HG03521 (cell line): ENCODE measurements at regions not wholly inside any gene's neighbourhood (a gene's known extent, or its start where the extent isn't known, plus 50 kb on each side); places are given as distances from the start of the nearest gene placed in this dataset.

ENCODE experiments used
- ATAC-seq: cut with Tn5 transposase; IDR thresholded peaks from one replicate; pipeline ENCODE4 v1.9.1; 2021; ENCODE audit warnings: mild to moderate bottlenecking, moderate library complexity; ENCODE audit not compliant: unreplicated experiment

DNA sequence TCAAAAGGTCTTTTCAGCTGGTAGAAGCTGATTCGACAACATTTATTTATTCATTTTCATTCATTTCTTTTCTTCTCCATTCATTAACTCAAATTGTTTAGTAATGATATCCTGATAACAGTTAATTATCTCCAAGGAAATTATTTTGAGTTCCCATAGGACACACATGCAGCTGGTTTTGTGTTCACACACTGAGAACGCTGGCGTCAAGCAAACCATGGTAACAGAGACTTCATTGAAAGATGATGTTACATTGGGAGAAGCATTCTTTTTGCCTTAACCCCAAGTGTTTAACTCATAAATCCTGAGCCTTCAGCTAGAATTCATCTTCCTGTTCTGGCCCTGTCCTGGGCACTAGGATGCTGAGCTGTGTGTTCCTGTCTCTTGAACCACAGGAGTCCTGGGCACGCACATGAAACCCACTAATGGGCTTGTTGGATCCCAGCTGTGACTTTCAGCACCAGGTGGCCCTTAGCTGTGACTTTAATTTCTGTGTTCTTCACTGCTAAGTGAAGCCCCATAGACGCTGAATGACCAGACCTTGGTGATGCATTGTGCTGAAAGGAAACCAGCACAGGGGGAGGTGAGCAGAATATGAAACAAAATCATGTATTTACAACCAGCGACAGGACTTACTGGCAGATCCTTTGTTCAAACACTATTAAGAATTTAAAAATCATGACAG is 121.5 kb upstream of the PRSS58 start:
- ATAC-seq: no peak

DNA sequence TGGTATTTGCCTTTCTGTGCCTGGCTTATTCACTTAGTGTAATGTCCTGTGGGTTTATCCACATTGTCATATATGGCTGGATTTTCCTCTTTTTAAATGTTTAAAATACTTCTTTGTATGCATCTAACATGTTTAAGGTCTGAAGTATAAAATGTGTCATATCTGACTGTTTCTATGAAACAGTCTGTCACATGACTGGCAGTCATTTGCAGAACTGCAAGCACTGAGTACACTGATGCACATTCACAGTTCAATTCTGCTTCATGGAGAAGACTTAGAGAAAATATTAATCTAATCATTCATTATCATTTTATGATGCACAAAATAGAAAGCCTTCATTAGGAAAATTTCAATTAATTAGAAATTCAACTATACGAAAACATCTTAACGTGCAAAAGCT is 119.7 kb upstream of the PRSS58 start:
- ATAC-seq: no peak

DNA sequence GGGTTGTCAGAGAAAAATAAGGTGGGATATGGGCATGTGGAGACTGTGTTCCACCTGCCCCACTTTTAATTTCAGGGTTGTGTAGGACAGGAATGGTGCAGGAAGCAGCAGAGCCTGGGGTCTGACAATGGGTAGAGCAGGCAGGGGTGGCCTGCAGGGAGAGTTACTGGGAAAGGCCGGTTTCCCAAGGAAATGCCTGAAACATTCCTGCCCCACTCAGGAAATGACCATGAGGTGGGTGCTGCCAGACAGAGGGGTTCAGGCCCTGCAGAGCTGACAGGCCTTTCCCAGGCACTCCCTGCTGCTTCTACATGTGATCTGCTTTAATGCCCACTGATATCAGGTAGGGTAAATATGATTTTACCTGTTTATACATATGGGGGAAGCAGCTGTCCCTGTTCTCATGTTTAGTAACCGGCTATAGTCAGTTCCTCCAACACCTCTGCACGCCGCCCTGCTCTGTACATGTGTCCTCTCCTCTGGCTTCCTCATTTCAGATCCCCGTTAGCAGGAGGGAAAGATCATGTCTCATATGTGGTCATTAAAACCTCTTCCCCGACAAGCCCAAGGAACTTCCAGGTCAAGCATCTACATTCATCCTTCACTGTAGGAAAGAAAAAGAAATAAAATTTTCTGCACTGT is 118.6 kb upstream of the PRSS58 start:
- ATAC-seq: no peak

DNA sequence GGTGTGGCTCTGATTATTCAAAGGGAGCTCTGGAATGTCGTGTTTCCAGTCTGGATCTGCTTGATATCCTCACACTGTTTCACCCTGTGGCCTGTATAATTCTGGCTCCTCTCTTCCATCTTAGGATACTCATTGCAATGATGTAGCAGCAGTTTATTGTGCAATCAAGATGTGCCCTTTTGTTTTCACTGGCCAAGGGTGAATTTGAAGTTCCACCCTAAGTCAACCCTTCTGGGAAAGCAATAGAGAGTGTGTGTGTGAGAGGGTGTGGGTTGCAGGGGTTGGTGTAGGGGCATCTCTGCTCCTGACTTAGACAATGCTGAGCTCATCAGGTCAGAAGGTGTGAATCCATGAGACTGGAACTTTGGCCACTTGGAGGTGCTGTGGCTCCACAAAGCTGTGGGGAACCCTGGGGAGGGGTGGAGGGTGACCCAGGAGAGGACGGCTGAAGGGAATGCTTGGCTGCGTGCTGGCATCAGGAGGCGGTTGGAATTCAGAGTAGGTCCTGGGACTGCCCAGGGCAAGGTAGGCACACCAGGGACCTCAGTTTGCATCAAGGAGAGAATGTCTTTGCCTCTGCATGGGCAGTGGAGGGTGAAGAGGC is 118.0 kb upstream of the PRSS58 start:
- ATAC-seq: no peak

DNA sequence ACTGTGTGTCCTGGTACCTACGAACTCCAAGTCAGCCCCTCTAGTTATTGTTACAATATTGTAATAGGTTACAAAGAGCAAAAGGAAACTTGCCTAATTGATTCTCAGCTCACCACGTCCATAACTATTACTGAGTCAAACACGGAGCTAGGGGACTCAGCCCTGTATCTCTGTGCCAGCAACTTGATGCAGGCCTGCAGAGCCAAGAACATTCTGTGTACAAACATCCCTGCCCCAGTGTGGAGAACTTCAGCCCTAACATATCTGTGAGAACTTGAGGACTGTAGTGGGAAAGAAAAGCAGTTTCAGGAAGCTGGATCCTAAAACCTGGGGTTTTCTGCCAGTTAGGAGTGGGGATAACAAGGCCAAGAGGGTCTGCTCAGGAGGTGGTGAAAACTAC is 114.9 kb upstream of the PRSS58 start:
- no peak for ATAC-seq

DNA sequence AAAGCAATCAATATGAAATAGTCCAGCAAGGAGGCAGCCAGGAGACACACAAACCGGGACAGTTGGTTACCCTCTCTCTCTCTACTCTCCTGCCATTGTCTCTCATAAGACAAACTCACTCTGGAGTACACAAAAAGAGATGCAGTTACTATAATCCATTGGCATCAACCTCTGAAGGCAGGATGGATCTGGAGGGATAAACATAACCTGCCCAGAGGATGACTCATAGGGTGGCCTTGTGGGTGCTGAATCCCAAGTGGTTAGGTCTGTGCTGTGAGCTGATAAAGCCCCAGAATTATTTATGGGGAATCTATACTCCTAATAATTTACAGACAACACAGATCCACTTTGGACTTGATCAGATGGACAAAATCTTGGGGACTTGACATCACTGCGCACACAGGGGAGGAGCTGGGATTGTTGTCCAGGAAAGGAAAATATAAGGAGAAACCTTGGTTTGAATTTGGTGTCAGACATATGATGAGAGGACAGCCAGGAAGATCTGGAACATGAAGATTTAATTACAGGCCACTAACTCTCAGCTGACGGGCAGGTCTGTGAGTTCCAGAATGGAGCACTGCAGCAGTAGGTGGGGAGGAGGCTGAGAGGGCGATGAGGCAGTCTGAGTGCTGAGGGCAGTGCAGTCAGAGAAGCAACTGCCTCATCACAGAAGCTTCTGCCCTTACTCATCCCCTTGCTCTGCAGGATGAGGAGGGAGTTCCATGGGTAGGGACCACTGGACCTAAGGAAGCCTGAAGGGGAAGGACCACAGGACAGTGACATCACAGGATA is 113.9 kb upstream of the PRSS58 start:
- ATAC-seq: no peak

DNA sequence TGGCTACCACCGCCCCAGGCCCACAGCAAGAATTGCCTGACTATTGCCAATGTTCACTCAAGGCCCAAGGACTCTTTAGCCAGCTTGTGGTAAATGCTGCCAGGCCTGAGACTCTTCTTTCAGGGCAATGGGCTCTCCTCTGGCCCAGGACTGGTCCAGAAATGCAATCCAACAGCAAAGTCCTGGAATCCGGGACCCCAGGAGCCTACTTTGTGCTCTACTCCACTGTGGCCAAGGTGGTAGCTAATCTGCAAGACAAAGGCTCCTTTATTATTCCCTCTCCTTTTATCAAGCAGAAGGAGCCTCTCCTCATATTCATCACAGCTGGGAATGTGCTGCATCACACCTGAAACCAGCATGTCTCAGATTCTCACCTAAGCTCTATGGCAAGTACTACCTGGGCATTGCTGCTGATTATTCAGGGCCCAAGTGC is 107.6 kb upstream of the PRSS58 start:
- no peak for ATAC-seq

DNA sequence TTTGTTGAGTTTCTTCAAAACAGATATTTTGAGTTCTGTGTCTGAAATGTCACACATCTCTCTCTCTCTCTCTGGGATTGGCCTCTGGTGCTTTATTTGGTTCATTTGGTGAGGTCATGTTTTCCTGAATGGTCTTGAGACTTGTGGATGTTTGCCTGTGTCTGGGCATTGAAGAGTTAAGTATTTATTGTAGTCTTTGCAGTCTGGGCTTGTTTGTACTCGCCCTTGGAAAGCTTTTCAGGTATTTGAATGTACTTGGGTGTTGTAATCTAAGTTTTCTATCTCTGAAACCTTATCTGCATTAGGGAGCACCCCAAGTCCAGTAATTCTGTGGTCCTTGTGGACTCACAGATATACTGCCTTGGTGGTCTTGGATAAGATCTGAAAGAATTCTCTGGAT is 106.7 kb upstream of the PRSS58 start:
- ATAC-seq: no peak

DNA sequence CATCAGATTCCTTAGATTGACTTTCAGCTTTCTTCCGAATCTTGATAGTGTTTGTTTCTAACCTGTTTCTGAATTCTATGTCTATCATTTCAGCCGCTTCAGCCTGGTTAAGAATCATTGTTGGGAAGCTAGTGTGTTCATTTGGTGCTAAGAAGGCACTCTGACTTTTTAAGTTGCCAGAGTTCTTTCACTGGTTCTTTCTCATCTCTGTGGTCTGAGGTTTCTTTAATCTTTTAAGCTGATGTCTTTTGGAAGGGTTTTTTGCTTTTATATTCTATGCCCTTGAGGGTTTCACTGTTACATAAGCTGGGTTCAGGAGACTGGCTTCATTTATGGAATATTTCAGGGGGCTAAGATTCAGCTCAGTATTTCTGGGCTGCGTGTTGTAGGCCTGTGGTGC is 104.5 kb upstream of the PRSS58 start:
- no peak for ATAC-seq

DNA sequence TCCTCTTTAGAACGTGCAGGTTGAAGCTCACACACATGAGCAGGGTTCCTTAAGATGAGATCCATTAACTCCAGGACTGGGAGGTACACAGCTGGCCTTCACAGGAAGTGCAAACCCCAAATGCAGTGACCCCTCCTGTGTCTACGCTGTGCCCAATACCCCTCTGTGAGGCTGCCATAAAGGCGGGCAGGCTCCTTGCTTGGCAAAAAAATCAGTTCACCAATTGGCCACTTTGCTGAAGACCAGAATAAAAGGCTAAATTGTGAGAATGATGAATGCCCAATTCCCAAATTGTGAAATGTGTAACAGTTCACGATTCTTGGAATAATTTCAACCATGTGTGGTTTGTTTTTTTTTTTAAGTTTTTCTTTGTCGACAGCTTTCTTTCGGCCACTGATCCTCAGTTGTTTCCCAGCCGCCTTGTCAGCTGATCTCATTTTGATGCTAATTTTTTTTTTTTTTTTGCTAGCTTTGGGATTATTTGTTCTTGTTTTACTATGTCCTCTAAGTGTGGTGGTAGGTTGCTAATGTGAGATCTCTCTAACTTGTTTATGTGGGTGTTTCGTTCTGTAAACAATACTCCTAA is 101.9 kb upstream of the PRSS58 start:
- ATAC-seq: no peak

DNA sequence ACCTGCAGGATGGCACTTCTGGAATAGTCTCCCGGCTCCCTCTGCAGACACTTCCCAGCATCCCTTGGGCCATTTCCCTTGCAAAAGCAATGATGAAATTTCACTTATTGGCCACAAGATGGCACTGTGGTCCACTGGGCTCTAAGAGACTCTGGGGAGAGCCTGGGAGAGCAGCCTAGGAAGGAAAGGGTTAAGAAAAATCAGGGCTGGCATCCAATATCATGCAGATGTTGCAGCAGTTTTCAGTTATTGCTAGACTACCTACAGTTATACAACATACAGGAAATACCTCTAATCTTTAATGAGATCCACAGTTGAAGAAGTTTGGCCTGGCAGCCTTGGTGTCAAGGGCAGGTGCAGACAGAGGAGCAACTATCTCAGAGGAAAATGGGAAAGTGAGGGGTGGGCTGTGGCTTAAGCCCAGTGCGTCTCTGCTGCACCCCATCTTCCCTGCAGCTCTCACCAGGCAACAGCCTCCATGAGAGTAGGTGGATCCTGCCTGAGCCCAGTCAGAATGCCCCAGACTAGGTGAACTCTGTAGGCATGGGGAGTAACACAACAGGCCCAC is 100.2 kb upstream of the PRSS58 start:
- ATAC-seq: peak; percentile 93

DNA sequence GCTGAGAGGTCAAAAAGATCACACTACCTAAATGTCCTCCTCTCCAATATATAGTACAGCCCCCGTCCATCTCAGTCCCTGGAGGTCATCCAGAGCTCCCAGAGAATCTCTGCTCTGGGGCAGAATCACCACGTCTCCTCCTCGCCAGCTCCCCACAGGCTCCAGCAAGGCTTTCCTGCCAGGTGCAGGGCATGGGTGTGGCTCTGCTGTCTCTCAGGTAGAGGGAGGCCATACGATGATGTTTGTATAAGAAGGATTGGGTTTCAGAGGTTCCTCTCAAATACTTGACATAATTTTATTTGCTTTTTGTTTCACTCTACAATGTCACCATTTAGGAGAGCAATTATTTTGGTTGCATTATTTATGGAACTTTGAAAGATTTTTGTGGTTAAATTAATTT is 98.3 kb upstream of the PRSS58 start:
- ATAC-seq: no peak

DNA sequence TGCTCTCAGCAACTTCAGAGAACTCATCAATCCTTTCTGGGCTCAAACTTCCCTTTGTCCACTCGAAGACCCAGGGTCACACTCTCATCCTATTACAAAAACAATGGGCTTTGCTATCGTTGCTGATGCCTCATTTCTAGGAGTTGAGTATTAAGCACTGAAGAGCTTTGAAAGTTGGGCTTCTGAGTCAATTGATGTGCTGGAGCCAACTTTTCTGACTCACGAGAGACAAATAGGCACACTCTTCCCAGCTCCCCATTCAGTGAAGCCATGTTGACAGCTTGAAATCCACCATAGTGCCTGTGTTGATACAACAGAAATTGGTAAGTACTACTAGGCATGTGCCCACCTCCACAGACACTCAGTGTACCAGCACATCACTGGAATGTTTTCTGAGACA is 97.5 kb upstream of the PRSS58 start:
- ATAC-seq: no peak

DNA sequence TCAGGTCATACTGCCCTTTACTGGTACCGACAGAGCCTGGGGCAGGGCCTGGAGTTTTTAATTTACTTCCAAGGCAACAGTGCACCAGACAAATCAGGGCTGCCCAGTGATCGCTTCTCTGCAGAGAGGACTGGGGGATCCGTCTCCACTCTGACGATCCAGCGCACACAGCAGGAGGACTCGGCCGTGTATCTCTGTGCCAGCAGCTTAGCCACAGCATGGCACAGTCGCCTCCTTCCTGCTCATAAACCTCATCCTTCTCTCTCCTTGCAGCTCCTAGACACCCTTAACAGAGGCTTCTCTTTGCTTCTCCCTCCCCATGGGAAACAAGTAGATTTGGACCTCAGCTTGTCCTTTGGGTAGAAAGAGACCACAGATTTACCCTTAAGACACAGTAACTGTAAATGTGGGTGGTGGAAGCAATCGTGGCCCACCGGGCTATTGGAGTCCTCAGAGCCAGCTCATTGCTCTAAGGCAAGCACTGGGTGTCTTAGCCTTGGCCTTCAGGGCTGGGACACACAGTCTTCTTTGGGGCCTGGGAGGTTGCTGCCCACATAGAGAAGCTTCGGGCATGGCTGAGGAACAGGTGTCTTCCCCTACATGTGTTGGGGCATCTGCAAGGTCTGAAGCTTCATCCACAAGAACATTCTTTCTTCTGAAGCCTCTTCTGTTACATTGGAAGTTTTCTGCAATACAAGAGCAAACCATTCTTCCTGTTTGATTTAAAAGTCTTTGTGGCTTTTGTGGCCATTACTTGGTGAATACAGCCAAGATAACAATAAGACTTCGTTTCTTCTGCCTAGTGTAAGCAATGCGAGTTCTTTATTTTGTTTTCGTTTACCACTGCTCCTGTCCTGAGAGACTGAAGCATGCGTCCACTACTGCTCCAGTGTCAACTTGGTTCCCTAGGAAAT is 95.5 kb upstream of the PRSS58 start:
- no peak for ATAC-seq

DNA sequence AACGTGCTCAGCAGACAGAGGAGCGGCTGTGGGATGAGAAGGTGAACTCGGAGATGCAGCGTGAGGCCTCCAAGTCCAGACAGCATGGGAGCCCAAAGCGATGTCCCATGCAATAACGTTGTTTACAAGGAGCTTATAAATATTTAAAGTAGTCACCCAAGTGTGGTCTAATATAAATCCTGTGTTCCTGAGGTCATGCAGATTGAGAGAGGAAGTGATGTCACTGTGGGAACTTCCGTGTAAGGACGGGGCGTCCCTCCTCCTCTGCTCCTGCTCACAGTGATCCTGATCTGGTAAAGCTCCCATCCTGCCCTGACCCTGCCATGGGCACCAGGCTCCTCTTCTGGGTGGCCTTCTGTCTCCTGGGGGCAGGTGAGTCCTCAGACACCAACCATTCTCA is 94.7 kb upstream of the PRSS58 start:
- no peak for ATAC-seq

DNA sequence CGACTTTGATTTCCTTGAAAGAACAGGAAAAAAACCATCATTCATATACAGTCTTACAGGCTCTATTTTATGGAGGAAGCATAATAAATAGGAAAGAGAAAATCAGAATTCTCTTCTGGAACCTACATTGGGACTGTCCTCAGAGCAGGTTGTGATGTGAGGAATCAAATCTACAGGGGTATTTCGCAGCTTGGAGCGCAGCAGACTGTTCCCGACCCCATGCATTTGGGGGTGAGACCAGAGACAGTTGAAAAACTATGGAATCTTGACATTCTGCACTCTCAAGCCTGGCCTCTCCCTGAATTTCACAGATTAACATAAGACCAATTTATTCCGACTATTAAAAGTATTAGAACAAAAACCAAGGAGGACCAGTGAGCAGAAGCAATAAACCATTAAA is 93.3 kb upstream of the PRSS58 start:
- ATAC-seq: no peak

DNA sequence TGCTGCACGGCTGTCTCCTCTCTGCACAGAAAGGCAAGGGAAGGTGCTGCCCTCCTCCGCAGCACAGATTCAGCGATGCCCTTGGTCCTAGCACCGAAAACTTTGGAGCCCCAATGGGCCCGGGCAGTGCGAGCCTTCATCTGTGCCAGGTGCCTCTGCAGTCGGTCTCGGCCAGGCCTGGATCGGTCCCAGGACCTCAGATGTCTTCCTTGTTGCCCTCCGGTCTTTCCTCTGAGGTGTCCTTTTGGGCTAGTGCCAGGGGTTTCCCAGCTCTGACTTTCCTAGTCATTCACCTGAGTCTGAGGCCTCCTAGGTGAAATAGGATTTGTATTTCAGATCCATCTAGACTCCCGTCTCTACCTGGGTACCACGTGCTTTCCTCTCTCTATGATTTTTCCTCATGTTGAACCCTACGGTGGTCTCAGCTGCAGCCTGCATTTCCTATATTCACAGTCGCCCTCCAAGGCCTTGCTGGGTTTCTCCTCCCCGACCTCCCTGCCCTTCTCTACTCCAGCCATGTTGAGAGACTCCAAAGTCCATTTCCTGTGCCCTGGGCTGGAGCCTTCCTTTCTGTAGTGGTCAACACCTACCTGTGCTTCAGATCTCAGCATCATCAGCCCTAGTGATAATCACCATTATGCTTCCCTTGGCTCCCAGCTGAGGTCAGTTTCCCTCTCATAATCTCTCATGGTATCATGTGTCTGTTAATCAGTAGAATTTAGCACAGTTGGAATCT is 92.0 kb upstream of the PRSS58 start:
- no peak for ATAC-seq

DNA sequence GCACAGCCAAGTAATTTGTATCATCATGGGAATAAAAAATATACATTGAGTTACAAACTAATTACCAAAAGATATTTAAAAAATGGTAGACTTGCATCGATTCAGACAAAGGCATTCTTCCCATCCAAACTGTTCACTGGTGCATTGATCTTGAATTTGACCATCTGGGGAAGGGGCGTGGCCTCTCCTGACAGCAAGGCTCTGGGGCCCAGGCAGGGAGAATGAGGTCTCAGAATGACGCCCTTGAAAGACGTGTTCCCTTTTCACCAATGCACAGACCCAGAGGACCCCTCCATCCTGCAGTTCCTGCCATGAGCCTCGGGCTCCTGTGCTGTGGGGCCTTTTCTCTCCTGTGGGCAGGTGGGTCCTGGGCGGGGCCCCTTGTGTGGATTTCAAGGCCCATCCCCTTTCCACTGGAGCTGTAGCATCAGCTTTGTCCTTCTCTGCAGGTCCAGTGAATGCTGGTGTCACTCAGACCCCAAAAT is 91.1 kb upstream of the PRSS58 start:
- no peak for ATAC-seq

DNA sequence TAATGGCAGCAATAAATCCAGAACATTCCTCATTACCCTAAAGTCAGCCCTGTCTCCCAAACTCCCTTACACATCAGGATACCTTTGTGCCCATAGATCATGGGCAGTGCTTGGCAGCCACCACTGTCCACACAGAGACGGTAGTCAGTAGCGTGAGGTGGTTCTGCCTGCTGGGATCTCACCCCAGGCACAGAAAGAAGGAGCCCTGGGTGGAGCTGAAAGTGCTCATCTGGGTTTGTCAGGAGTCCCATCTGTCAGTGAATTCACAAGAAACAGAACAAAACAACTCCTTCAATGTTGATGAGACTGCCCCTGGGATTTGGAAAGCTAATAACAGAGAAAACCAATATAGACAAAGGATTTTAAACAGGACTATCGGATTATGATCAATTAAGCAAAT is 90.2 kb upstream of the PRSS58 start:
- ATAC-seq: no peak
